Mesendoderm (in vitro differentiated cells): ENCODE measurements at regions not wholly inside any gene's neighbourhood (a gene's known extent, or its start where the extent isn't known, plus 50 kb on each side); places are given as distances from the start of the nearest gene placed in this dataset.
"Not testable (repeated sequence)": the region's sequence is repeated elsewhere in the genome, so short reads cannot be mapped to it uniquely, and the experiment has no call there.

Source experiments
- DNase-seq: peaks from one replicate; pipeline ENCODE4 v3.0.0; 2013
- H2AK5ac ChIP-seq: 2 replicates; pipeline ENCODE4 v1.6.1; 2013; ENCODE audit warnings: low read length, inconsistent platforms
- H2BK120ac ChIP-seq: 2 replicates; pipeline ENCODE4 v1.6.1; 2013; ENCODE audit warnings: low read depth, mild to moderate bottlenecking, low read length, moderate library complexity, mixed read lengths
- H2BK15ac ChIP-seq: replicated peaks from 2 replicates; pipeline ENCODE4 v1.6.1; 2013; ENCODE audit warnings: low read depth, mild to moderate bottlenecking, moderate library complexity
- H2BK5ac ChIP-seq: 2 replicates; pipeline ENCODE4 v1.6.1; 2013; ENCODE audit warnings: low read length, inconsistent platforms
- H3K18ac ChIP-seq: 2 replicates; pipeline ENCODE4 v1.6.1; 2013; ENCODE audit warnings: mild to moderate bottlenecking, low read length, mixed read lengths
- H3K23ac ChIP-seq: one replicate; pipeline ENCODE4 v1.6.1; 2013; ENCODE audit warnings: low read length
- H3K27ac ChIP-seq: 2 replicates; pipeline ENCODE4 v1.5.1; 2013; ENCODE audit warnings: low read depth, mild to moderate bottlenecking, inconsistent platforms, low read length, moderate library complexity
- H3K27me3 ChIP-seq: 2 replicates; pipeline ENCODE4 v1.6.1; 2013; ENCODE audit warnings: low read length, control low read depth, mild to moderate bottlenecking, inconsistent platforms; ENCODE audit not compliant: insufficient read depth, poor library complexity
- H3K36me3 ChIP-seq: 2 replicates; pipeline ENCODE4 v1.6.1; 2013; ENCODE audit warnings: low read length, inconsistent platforms; ENCODE audit not compliant: control insufficient read depth, insufficient read depth
- H3K4ac ChIP-seq: one replicate; pipeline ENCODE4 v1.6.1; 2013; ENCODE audit warnings: low read depth, mild to moderate bottlenecking, low read length, moderate library complexity
- H3K4me1 ChIP-seq: 2 replicates; pipeline ENCODE4 v1.6.1; 2013; ENCODE audit warnings: low read depth, low read length, inconsistent platforms; ENCODE audit not compliant: control insufficient read depth
- H3K4me2 ChIP-seq: 2 replicates; pipeline ENCODE4 v1.6.1; 2013; ENCODE audit warnings: low read length
- H3K4me3 ChIP-seq: 2 replicates; pipeline ENCODE4 v1.5.1; 2013; ENCODE audit warnings: mild to moderate bottlenecking, low read length
- H3K56ac ChIP-seq: one replicate; pipeline ENCODE4 v1.6.1; 2013; ENCODE audit warnings: low read length
- H3K79me1 ChIP-seq: 2 replicates; pipeline ENCODE4 v1.6.1; 2013; ENCODE audit warnings: low read length, inconsistent platforms
- H3K79me2 ChIP-seq: 2 replicates; pipeline ENCODE4 v1.6.1; 2013; ENCODE audit warnings: mild to moderate bottlenecking, low read length; ENCODE audit not compliant: control insufficient read depth, insufficient read depth
- H3K9ac ChIP-seq: 2 replicates; pipeline ENCODE4 v1.6.1; 2013; ENCODE audit warnings: low read length, inconsistent platforms
- H4K5ac ChIP-seq: one replicate; pipeline ENCODE4 v1.6.1; 2013; ENCODE audit warnings: low read length
- H4K8ac ChIP-seq: one replicate; pipeline ENCODE4 v1.6.1; 2013; ENCODE audit warnings: low read depth, mild to moderate bottlenecking, control low read depth, low read length, moderate library complexity
- WGBS: extraction: QIAGEN DNeasy Blood & Tissue Kit; methylation state at CpG from one replicate; pipeline ENCODE4 v1.1.7; 2013; ENCODE audit warnings: low lambda C conversion rate, missing lambda C conversion rate; ENCODE audit not compliant: insufficient coverage; ENCODE audit errors: extremely low coverage; 5-methylcytosine and 5-hydroxymethylcytosine counted together

DNA sequence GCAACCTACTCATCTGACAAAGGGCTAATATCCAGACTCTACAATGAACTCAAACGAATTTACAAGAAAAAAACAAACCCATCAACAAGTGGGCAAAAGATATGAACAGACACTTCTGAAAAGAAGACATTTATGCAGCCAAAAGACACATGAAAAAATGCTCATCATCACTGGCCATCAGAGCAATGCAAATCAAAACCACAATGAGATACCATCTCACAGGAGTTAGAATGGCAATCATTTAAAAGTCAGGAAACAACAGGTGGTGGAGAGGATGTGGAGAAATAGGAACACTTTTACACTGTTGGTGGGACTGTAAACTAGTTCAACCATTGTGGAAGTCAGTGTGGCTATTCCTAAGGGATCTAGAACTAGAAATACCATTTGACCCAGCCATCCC lies 1596.3 kb downstream of the DPP10 start:
- H2BK15ac ChIP-seq, H3K9ac ChIP-seq, H3K4ac ChIP-seq, H3K4me3 ChIP-seq, H3K4me2 ChIP-seq, H3K79me2 ChIP-seq, H3K27ac ChIP-seq, H3K18ac ChIP-seq, H3K4me1 ChIP-seq, H2BK5ac ChIP-seq, H2AK5ac ChIP-seq, H3K79me1 ChIP-seq, H2BK120ac ChIP-seq, H4K5ac ChIP-seq, H3K36me3 ChIP-seq, H4K8ac ChIP-seq, H3K23ac ChIP-seq, DNase-seq, H3K56ac ChIP-seq, H3K27me3 ChIP-seq: not testable (repeated sequence)
- no CpG with 5 or more reads among the region's 1 CpG for WGBS

DNA sequence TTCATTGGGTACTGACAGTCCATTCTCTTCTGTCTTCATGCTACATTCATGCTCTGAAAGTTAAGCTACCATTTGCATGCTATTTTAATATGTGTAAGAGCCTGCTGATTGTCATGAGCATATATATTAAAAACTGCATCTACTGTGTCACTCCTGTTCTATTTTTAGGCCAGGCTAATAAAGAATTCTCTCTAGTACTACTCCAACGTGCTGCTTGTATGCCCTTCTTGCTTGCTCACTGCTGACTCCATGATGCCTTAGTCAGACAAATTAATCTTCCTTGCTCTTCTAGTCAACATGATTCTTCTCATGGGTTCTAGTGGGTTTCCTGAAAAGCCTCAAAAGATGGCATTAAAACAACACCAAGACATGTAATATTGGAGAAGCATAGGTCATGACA lies 1600.1 kb downstream of the DPP10 start:
- H2AK5ac ChIP-seq, result no peak overlapping the region
- no peak overlapping the region for H4K8ac ChIP-seq
- H2BK5ac ChIP-seq, result no peak overlapping the region
- no peaks in the 10 kb centered on the region for H3K4me1 ChIP-seq
- H4K5ac ChIP-seq, result no peak overlapping the region
- H3K4me3 ChIP-seq, result no peak overlapping the region
- no peak overlapping the region for H3K18ac ChIP-seq
- no CpG with 5 or more reads among the region's 1 CpG for WGBS
- H2BK120ac ChIP-seq, result no peak overlapping the region
- no peak overlapping the region for H3K23ac ChIP-seq
- H3K36me3 ChIP-seq, result no peaks in the 10 kb centered on the region
- H3K9ac ChIP-seq, result no peak overlapping the region
- DNase-seq, result no peak
- H3K79me2 ChIP-seq, result no peaks in the 10 kb centered on the region
- H3K4me2 ChIP-seq, result no peak overlapping the region
- H2BK15ac ChIP-seq, result no peak overlapping the region
- H3K27ac ChIP-seq, result no peak overlapping the region
- H3K27me3 ChIP-seq, result no peaks in the 10 kb centered on the region
- H3K79me1 ChIP-seq, result no peaks in the 10 kb centered on the region
- H3K56ac ChIP-seq, result no peak overlapping the region
- H3K4ac ChIP-seq, result no peak overlapping the region

DNA sequence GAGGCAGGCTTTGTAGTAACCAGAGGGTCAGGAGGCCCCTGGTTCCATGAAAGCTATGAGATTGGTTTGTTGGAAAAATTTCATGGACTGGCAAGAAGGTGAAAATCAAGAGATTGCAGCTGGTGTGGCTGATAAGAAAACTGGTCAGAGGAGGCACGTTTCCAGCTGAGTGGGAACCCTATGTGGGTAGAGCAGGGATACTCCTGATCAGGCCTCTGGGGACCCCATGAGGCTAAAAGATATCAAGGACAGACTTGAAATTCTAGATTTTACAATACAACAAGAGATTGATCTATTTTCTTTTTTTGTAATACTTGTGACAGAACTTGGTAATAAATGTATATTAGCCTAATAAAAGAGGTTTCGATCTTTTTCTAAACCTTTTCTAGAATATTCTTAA lies 1615.1 kb downstream of the DPP10 start:
- no peak overlapping the region for H4K5ac ChIP-seq
- H3K36me3 ChIP-seq, result no peaks in the 10 kb centered on the region
- no peak overlapping the region for H2BK5ac ChIP-seq
- H4K8ac ChIP-seq, result no peak overlapping the region
- no peak overlapping the region for H2BK120ac ChIP-seq
- H3K4me2 ChIP-seq, result no peak overlapping the region
- WGBS, result no CpG with 5 or more reads among the region's 2 CpGs
- no peak overlapping the region for H3K18ac ChIP-seq
- peak overlapping the region; percentile 6 for H3K4ac ChIP-seq
- H2BK15ac ChIP-seq, result no peak overlapping the region
- no peak overlapping the region for H3K9ac ChIP-seq
- no peak overlapping the region for H3K23ac ChIP-seq
- H3K4me1 ChIP-seq, result no peaks in the 10 kb centered on the region
- no peak overlapping the region for H2AK5ac ChIP-seq
- no peak overlapping the region for H3K27ac ChIP-seq
- H3K4me3 ChIP-seq, result no peak overlapping the region
- no peaks in the 10 kb centered on the region for H3K27me3 ChIP-seq
- H3K56ac ChIP-seq, result no peak overlapping the region
- no peaks in the 10 kb centered on the region for H3K79me2 ChIP-seq
- H3K79me1 ChIP-seq, result no peaks in the 10 kb centered on the region
- peak; percentile 60 for DNase-seq

DNA sequence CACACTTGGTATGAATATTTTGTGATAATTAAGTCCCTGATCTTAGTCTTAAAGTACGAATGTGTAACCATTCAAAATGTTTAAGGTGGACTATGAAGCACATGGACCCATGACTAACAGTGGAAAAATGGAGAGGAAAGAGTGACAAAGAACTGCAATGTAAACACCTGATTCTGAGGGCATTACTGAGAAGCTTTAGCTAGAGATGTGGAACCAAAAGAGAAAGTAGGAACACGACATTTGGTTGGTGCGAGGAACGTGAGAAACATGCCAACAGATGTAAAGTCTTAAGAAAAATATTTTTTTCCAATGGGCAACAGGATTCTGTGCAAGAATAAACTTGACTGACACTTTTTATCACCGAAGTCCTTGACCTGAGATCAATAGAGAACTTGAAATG lies 1618.6 kb downstream of the DPP10 start:
- Histone ChIP-seq H3K79me2 (no peaks in the 10 kb centered on the region), H2AK5ac (no peak overlapping the region), H3K27ac (no peak overlapping the region), H3K36me3 (no peaks in the 10 kb centered on the region), H3K23ac (no peak overlapping the region), H3K4me2 (no peak overlapping the region), H2BK5ac (no peak overlapping the region), H3K9ac (no peak overlapping the region), H3K56ac (no peak overlapping the region), H3K79me1 (no peaks in the 10 kb centered on the region), H3K4me1 (no peaks in the 10 kb centered on the region), H2BK15ac (no peak overlapping the region), H3K27me3 (no peaks in the 10 kb centered on the region), H3K4ac (no peak overlapping the region), H2BK120ac (no peak overlapping the region), H4K5ac (no peak overlapping the region), H4K8ac (no peak overlapping the region), H3K4me3 (no peak overlapping the region), H3K18ac (no peak overlapping the region)
- DNase-seq, result no peak
- WGBS, result no CpG with 5 or more reads among the region's 5 CpGs

- WGBS, result 100% methylated on average over 1 of the region's 2 CpGs
- DNase-seq, result no peak
- no peak overlapping the region for H3K9ac ChIP-seq
- H3K23ac ChIP-seq, result no peak overlapping the region
- no peak overlapping the region for H4K8ac ChIP-seq
- H3K79me2 ChIP-seq, result no peaks in the 10 kb centered on the region
- no peaks in the 10 kb centered on the region for H3K4me1 ChIP-seq
- no peaks in the 10 kb centered on the region for H3K27me3 ChIP-seq
- no peak overlapping the region for H3K56ac ChIP-seq
- H2BK120ac ChIP-seq, result no peak overlapping the region
- no peak overlapping the region for H3K4me3 ChIP-seq
- H3K79me1 ChIP-seq, result no peaks in the 10 kb centered on the region
- H3K27ac ChIP-seq, result no peak overlapping the region
- no peaks in the 10 kb centered on the region for H3K36me3 ChIP-seq
- H3K4me2 ChIP-seq, result no peak overlapping the region
- H4K5ac ChIP-seq, result no peak overlapping the region
- no peak overlapping the region for H3K4ac ChIP-seq
- H2AK5ac ChIP-seq, result no peak overlapping the region
- H3K18ac ChIP-seq, result no peak overlapping the region
- no peak overlapping the region for H2BK15ac ChIP-seq
- no peak overlapping the region for H2BK5ac ChIP-seq
These were observed 1631.3 kb downstream of the DPP10 start for GRCh38 chr2:116073731-116074130.

- no peak overlapping the region for H2BK120ac ChIP-seq
- H3K56ac ChIP-seq, result no peak overlapping the region
- no peak overlapping the region for H3K18ac ChIP-seq
- H3K79me2 ChIP-seq, result no peaks in the 10 kb centered on the region
- no peak overlapping the region for H3K23ac ChIP-seq
- no peak overlapping the region for H3K9ac ChIP-seq
- H2BK5ac ChIP-seq, result no peak overlapping the region
- H3K4me1 ChIP-seq, result no peaks in the 10 kb centered on the region
- H3K4ac ChIP-seq, result no peak overlapping the region
- no peaks in the 10 kb centered on the region for H3K27me3 ChIP-seq
- no peak overlapping the region for H2AK5ac ChIP-seq
- DNase-seq, result no peak
- no peak overlapping the region for H4K8ac ChIP-seq
- H3K27ac ChIP-seq, result no peak overlapping the region
- H3K79me1 ChIP-seq, result no peaks in the 10 kb centered on the region
- H2BK15ac ChIP-seq, result no peak overlapping the region
- no CpG with 5 or more reads among the region's 4 CpGs for WGBS
- no peak overlapping the region for H3K4me2 ChIP-seq
- no peak overlapping the region for H4K5ac ChIP-seq
- no peak overlapping the region for H3K4me3 ChIP-seq
- no peaks in the 10 kb centered on the region for H3K36me3 ChIP-seq
These were observed 1631.7 kb downstream of the DPP10 start for GRCh38 chr2:116074161-116074560.
